Fibroblast of villous mesenchyme (primary cell): ENCODE measurements at regions not wholly inside any gene's neighbourhood (a gene's known extent, or its start where the extent isn't known, plus 50 kb on each side); places are given as distances from the start of the nearest gene placed in this dataset.

Experiments used
- DNase-seq: peaks from one replicate; pipeline ENCODE4 v3.0.0-alpha.2; 2010; ENCODE audit warnings: low read depth
- H3K4me3 ChIP-seq: 2 replicates; pipeline ENCODE4 v1.5.1; 2011; ENCODE audit warnings: low read depth, mild to moderate bottlenecking, low read length
- TF ChIP-seq, protein P1 (sequence below): IDR thresholded peaks from 2 replicates; pipeline ENCODE4 v1.5.1; 2012; ENCODE audit warnings: low read depth, mild to moderate bottlenecking, low read length; ENCODE audit not compliant: insufficient read depth

- no peak overlapping the region for H3K4me3 ChIP-seq
- TF ChIP-seq, protein P1, sequence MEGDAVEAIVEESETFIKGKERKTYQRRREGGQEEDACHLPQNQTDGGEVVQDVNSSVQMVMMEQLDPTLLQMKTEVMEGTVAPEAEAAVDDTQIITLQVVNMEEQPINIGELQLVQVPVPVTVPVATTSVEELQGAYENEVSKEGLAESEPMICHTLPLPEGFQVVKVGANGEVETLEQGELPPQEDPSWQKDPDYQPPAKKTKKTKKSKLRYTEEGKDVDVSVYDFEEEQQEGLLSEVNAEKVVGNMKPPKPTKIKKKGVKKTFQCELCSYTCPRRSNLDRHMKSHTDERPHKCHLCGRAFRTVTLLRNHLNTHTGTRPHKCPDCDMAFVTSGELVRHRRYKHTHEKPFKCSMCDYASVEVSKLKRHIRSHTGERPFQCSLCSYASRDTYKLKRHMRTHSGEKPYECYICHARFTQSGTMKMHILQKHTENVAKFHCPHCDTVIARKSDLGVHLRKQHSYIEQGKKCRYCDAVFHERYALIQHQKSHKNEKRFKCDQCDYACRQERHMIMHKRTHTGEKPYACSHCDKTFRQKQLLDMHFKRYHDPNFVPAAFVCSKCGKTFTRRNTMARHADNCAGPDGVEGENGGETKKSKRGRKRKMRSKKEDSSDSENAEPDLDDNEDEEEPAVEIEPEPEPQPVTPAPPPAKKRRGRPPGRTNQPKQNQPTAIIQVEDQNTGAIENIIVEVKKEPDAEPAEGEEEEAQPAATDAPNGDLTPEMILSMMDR = no peak
- DNase-seq = no peak
These were observed 171.5 kb upstream of the B3GAT1 start for GRCh38 chr11:134583397-134583990.

DNA sequence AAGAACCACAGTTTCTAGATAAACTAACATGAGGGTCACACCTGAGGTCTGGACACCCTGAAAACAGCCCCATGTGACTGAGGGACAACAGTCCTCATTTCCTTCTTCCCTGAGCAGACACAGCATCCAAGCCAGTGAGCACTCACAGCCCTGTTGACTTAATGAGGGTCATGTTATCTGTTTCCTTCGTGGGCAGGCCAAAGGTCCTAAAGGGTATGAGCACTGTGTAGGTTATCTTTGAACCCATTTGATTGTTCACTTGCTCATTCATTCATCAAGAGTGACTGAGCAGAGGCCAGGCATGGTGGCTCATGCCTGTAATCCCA is 170.7 kb upstream of the B3GAT1 start:
- H3K4me3 ChIP-seq = no peak overlapping the region
- TF ChIP-seq, protein P1 = no peak
- DNase-seq = no peak

- H3K4me3 ChIP-seq = no peak overlapping the region
- DNase-seq = no peak
- TF ChIP-seq, protein P1 = no peak
These were observed 170.1 kb upstream of the B3GAT1 start for GRCh38 chr11:134581966-134582769.

GRCh38 chr11:134581121-134581626 is 169.1 kb upstream of the B3GAT1 start:
- no peak overlapping the region for H3K4me3 ChIP-seq
- TF ChIP-seq, protein P1 = no peak
- no peak for DNase-seq

- DNase-seq = no peak
- TF ChIP-seq, protein P1 = no peak
- H3K4me3 ChIP-seq = no peak overlapping the region
These were observed 168.6 kb upstream of the B3GAT1 start for GRCh38 chr11:134580610-134580975.

DNA sequence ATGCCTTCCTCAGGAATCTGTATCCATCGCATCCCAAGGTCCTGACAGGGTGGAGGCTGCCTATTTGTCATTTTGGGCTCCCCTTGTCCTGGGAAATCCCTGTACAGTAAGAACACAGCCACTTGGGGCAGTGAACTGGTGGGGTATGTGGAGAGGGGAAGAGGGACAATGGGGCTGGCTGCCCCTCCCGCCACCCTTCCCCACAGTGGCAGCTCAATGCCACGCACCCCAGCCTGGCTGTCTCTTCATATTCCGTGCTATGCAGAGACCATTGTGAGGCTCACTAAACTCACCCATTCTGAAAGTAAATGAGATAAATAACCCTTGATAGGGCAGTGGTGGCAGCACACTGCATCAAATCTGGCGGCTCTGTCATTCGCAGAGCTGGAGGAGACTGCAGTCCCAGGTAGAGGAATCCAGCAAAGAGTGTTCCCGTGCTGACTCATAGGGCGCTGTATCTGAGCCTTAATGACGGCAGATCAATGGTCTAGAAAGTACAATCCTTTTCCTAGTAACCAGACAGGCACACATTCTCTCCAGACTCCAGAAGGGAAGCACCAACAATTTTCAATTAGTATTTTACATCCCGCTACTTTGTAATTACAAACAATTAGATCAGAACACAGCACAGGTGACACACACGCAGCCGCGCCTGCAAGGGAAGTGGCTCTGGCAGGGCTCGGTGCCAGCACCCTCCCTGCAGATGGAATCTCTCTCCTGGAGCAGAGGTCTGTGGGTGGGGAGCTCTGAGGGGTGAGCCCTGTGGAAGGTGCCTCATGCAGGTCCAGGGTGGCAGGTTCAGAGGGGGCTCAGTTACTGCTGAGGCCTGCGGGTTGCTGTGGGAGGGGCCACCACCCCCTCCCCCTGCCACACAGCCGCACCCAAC is 167.9 kb upstream of the B3GAT1 start:
- no peak overlapping the region for H3K4me3 ChIP-seq
- TF ChIP-seq, protein P1 = no peak
- DNase-seq = no peak
